CD4-positive, alpha-beta T cell treated with Interleukin-15 for 4 hours (primary cell): ENCODE measurements at regions not wholly inside any gene's neighbourhood (a gene's known extent, or its start where the extent isn't known, plus 50 kb on each side); places are given as distances from the start of the nearest gene placed in this dataset.

Experiments used
- DNase-seq: peaks from one replicate; pipeline ENCODE4 v3.0.0-alpha.2; 2020; ENCODE audit warnings: low spot score

DNA sequence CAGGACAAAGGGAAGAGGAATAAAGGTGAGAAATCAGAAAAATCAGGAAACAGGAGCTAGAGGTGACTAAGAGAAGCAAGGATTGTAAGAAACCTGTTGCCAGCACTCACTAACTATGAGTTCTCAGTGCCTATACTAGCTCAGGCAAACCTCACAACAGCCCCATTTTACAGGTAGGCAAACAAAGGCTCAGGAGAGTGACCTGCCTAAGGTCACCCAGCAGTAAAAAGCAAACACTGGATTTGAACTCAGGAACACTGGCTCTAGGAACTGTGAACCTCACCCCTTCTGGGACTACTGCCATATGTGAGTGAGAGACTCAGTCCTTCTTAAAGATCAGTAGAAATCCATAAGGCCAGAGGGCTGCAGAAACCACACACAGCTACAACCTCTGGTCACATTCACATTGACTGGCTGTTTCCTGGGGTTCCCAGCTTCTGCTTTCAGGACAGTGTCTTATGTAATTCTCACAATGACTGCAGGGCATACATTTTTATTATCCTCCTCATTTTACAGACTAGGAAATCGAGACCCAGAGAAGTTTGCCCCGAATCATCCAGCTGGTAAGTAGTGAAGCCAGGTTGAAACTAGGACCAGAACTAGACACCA lies 80.7 kb upstream of the MAFB start:
- DNase-seq = no peak

DNA sequence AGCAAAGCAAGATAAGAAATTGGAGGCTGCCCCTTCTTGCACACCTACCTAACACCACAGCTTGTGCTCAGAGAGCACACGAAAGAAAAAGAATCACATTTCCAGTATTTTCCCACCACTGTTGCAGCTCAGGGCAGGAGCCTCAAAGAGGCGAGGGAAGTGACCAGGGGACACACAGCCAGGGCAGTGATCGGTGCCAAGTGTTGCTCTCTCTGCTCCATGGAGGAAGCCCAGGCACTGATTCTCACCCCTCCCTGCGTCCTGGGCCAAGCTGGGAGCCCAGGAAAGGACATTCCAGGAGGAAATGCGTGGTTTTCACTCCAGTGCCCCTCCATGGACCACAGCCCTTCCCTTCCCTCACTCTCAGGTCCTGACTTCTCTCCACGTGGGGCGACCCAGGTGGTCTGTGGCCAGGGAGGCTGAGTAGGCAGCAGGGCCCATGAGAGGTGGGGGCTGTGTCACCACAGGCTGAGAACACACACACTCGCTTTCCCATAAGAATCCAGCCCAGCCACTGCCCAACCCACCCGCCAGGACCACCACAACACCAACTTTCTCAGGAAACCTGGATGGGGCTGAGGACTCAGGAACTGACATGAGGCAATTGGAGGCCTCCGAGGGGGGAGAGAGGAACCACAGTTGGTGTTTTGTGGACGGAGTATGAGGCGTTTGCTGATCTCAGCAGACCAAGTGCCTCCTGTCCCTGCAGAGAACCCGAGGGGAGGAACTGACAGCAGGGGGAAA lies 81.7 kb upstream of the MAFB start:
- no peak for DNase-seq

- no peak for DNase-seq
Observed at GRCh38 chr20:40771308-40771610, 82.2 kb upstream of the MAFB start.

- no peak for DNase-seq
Observed at GRCh38 chr20:40771848-40772511, 82.9 kb upstream of the MAFB start.

DNA sequence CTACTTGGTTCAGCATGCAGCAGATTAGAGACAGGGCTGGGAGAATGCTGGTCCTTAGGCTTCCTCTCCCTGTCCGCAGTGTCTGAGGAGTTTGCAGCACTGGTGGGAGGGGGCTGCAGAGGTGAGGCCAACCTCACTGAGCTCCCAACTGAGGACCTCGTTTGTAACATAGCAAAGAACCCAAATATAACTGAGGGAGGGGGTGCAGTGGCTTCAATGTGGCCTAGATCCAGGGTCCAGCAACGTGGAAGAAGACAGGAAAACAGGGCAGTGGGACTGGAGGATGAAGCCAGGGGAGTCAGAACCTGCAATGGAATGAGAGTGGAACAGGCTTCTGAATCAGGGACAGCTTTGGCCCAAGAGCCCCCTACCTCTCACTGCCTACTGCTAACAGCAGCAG lies 84.3 kb upstream of the MAFB start:
- no peak for DNase-seq

DNA sequence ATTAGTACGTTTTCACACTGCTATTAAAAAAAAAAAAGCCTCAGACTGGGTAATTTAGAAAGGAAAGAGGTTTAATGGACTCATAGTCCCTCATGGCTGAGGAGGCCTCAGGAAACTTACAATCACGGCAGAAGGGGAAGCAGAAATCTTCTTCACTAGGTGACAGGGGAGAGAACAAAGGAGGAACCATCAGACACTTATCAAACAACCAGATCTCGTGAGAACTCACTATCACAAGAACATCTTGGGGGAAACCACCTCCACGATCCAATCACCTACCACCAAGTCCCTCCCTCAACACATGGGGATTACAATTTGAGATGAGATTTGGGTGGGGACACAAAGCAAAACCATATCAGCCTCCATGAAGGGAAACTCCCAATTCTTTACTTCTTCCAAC lies 85.2 kb upstream of the MAFB start:
- no peak for DNase-seq

GRCh38 chr20:40775561-40776146 lies 86.6 kb upstream of the MAFB start:
- DNase-seq = no peak

DNA sequence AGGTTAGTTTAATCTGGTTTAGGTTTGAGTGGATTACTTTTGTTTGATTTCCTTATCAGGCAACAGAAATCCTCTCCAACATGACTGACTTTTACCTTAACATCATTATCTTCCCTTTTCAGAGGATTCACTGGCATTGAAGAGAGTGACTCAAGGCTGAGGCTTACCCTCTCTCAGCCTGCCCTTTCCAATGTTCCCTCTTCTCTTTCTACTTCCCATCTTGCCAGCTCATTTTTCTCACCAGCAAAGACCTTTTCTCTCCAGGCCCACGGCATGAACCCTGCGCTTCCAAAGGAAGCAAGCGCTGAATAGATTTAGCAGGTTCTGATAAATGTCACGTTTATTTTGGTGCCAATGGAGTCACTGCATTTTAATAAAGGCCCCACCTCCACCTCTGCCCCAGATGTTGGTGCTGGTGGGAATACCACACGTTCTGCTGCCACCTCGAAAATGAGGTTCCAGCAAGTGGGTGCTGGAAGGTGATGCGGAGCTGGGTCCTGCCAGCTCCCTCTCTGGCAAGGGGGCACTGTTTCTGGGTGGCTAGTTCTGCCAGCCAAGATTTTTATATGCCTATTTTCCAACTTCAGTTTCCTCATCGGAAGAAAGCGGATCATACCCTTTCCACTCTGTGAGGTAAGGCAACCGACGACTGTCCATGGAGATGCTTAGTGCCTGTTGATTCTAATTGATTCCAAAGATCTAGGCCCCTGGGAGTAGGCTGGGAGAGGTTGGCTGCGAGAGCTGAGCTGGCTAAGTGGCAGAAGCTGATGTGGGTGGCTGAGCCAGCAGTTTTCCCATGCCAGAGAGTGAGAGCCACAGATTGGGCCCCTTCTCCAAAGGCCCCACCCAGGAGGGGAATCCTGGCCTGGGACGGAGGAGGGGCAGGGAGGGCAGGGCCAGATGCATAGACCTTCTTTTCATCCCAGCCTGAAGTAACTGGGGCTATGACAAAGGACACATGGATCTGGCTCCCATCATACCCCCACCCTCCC lies 87.7 kb upstream of the MAFB start:
- no peak for DNase-seq

DNA sequence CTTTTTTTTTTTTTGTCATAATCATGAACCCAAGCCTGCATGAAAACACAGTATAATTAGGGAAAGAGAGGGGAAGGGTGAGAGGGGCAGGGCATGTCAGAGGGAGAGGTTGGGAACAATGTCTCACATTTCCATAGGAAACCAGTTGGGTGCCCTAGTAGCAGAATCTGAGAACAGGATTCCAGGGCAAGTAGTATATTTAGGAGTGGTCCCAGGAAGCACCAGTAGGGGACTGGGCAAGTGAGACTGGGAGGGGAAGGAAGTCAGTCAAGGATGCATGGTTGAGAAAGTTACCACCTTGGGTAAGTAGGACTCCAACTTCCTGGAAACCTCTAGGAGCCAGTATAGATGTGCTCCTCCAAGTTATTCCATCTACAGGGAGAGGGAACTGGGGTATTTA lies 88.6 kb upstream of the MAFB start:
- no peak for DNase-seq

- no peak for DNase-seq
Observed at GRCh38 chr20:40778894-40779496, 90.0 kb upstream of the MAFB start.

GRCh38 chr20:40781327-40782042 lies 92.4 kb upstream of the MAFB start:
- DNase-seq = no peak

GRCh38 chr20:40782043-40782368 lies 93.0 kb upstream of the MAFB start:
- no peak for DNase-seq

DNA sequence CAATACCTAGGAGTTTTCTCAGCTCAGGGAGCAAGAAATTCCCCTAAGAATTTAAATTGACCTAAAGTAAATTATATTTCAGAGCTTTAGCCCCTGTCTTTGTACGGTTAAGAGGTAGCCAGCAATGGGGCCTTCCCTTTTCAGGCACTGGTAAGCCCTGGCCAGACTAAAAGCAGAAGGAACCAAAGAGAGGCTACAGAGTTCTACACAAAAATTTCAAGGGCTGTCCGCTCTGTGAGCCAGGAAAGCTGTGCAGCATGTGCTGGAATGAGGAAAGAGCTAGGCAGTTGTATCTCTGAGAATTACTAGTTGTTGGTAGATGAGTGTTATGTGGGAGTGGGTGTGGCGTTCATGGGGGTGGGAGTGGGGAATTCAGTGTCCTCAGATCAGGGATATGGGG lies 96.3 kb upstream of the MAFB start:
- no peak for DNase-seq

DNA sequence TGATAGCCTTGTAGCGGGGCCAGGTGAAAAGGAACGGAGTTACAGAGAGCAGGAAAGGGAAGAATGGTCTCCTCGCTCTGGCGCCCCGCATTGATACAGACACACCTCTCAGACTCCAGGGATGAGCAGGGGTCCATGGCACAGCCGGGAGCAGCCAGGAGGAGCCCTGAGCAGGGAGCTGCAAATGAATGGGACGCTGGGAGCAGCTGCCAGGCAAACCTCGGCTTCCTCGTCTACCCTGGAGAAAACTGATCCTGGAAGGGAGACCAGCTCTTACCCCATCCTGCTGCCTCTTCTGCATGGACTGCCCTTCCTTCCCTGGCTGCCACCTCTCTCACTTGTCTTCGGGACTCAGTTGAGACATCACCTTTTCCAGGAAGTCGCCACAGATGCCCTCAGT lies 97.3 kb upstream of the MAFB start:
- no peak for DNase-seq

GRCh38 chr20:40787941-40788340 lies 98.9 kb upstream of the MAFB start:
- no peak for DNase-seq

DNA sequence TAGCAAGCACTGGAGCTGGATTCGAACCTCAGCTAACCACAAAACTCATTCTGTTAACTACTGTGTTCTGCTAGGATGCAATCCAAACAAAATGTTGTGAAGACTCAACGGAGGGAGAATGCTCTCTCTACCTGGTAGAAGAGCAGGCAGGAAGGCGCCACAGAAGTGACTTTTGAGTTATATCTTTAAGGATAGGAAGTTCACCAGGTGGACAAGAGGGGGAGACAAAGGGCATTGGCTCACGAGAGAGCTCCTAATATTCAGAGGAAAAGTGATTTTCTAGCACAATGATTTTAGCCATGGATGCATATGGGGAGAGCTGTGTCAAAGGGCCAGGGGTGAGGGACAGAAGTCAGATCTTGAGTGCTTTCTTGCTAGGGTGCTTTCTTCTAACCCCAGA lies 108.4 kb upstream of the MAFB start:
- no peak for DNase-seq

DNA sequence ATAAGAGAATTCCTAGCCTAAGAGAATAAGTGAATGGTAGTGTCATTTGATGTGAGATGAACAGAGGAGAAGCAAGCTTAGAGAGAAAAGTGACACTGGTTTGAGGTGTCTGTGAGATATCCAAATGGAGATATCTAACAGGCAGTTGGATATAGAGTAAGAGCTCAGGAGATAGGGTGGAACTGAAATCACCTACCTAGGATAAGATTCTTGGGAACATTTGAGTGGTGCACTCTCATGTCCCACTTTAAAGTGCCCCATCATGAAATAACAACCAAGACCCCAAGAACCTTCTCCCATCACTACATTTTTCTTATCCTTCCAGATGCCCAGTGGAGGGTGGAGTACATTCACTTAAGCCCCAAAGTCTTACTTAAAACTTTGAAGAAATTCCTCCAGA lies 109.0 kb upstream of the MAFB start:
- no peak for DNase-seq

- no peak for DNase-seq
Observed at GRCh38 chr20:40802886-40803285, 113.8 kb upstream of the MAFB start.

- no peak for DNase-seq
Observed at GRCh38 chr20:40803381-40803780, 114.3 kb upstream of the MAFB start.

DNA sequence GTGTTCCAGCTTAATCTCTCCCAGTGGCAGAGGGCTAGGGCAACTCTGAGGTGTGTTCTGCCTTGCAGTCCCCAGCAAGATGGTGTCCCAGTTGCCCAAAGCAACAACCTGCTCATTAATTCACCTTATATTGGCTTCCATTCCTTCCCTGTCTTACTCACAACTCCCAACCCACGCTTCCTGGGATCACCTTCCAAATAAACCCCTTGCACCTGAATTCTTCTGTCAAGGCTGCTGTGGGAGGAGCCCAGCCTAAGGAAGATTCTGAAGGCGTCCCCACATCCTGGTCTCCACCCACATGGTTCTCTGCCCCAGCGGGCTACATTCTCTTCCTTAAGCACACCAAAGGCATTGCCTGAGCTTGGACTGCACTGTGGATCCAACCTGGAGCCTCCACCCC lies 116.6 kb upstream of the MAFB start:
- no peak for DNase-seq
